HEK293 (cell line): ENCODE measurements at regions not wholly inside any gene's neighbourhood (a gene's known extent, or its start where the extent isn't known, plus 50 kb on each side); places are given as distances from the start of the nearest gene placed in this dataset.
"Not testable (repeated sequence)": the region's sequence is repeated elsewhere in the genome, so short reads cannot be mapped to it uniquely, and the experiment has no call there.

Source experiments
- CTCF ChIA-PET: fragments of 350-600 bp; formaldehyde crosslinking; extraction: SDS; loops from one replicate; lab custom pipeline; 2021; ENCODE audit warnings: antibody characterized with exemption; lab: Yijun Ruan, JAX
- POLR2A ChIA-PET: fragments of 300-600 bp; formaldehyde crosslinking; extraction: SDS; loops from one replicate; lab custom pipeline; 2020; ENCODE audit warnings: antibody characterized with exemption, inconsistent platforms; lab: Yijun Ruan, JAX
- H3K27ac ChIP-seq: fragments of 200-500 bp; sonication (Bioruptor generic); 2 replicates; pipeline ENCODE4 v1.5.1; 2014; ENCODE audit warnings: low read depth, low read length, control low read depth, inconsistent platforms; ENCODE audit errors: extremely low read depth
- H3K36me3 ChIP-seq, 2 experiments: fragments of 200-500 bp in 1 of 2; sonication (Bioruptor generic) in 1 of 2; 1 replicate in 1 of 2; 2 replicates in 1 of 2; pipeline ENCODE4 v1.5.1; 2014 to 2017; ENCODE audit warnings: inconsistent platforms in 2 of 2, low read length in 2 of 2; ENCODE audit not compliant: control insufficient read depth in 2 of 2, insufficient read depth in 1 of 2
- H3K4me1 ChIP-seq: fragments of 200-500 bp; sonication (Bioruptor generic); 2 replicates; pipeline ENCODE4 v1.5.1; 2014; ENCODE audit warnings: mild to moderate bottlenecking, low read length, inconsistent platforms; ENCODE audit not compliant: control insufficient read depth, insufficient read depth
- H3K4me3 ChIP-seq: 2 replicates; pipeline ENCODE4 v1.5.1; 2011; ENCODE audit warnings: low read depth, mild to moderate bottlenecking, control low read depth, low read length, moderate library complexity
- H3K9me3 ChIP-seq: fragments of 200-500 bp; sonication (Bioruptor generic); 2 replicates; pipeline ENCODE4 v1.5.1; 2014; ENCODE audit warnings: low read depth, low read length, inconsistent platforms; ENCODE audit not compliant: control insufficient read depth, insufficient read depth

DNA sequence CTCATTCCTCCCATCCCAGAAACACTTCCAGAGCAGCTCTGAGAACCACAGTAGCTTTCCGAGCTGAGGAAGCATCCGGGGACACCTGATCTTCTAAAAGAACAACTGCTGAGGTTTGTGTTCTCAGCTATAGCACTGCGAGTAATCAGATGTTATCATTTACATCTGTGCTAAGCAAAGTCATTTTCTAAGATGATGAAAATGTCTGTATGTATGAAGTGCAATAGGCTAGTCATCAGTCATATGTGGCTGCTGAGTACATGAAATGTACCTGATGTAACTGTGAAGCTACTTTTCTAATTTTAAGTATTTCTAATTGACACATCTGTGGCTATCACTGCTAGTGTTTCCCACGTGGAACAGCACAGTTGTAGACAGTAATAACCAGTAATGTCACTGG lies 582.0 kb downstream of the RPIA start:
- CTCF ChIA-PET, POLR2A ChIA-PET, H3K4me1 ChIP-seq, H3K4me3 ChIP-seq, H3K9me3 ChIP-seq, H3K27ac ChIP-seq, H3K36me3 ChIP-seq: not testable (repeated sequence)

DNA sequence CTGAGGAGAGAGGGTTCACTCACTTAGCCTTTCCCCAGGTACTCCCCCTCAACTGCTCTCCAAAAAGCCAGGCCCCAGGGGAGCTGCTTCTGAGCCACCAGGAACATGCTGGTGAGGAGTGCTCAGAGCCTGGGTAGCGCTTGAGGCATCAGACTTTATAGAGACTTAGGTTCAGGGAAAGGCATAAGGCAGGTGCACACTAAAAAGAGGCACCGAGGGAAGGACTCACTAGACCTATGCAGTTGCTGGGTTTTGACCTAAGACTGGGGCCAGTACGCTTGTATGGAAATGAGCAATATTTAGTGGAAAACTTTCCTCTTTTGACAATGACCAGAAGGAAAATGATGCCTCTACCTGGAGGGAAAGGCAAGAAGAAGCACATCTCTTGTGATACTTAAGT lies 589.1 kb downstream of the RPIA start:
- CTCF ChIA-PET, H3K36me3 ChIP-seq, POLR2A ChIA-PET, H3K4me1 ChIP-seq, H3K9me3 ChIP-seq, H3K4me3 ChIP-seq, H3K27ac ChIP-seq: not testable (repeated sequence)

DNA sequence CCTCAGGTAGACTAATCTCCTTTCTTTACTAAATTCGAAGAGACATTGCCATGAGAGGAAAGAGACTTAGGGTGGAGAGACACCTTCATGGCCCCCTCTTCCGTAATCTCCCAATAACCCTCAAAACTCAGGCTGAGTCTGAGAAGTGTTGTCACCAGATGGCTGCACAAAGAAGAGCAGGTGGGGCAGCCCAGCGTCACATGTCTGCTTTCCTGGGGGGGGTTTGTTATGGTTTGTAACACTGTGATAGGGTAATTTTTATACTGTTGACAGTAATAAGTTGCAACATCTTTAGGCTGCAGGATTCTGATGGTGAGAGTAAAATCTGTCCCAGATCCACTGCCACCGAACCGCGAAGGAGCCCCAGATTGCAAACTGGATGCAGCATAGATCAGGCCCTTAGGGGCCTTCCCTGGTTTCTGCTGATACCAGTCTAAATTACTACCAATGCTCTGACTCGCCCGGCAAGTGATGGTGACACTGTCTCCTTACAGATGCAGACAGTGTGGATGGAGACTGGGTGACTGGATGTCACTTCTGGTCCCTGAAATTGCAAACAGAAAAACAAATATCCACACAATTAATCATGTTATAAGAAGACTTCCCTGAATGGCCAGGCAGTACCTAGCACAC lies 595.1 kb downstream of the RPIA start:
- POLR2A ChIA-PET, H3K27ac ChIP-seq, H3K4me3 ChIP-seq, CTCF ChIA-PET, H3K36me3 ChIP-seq, H3K4me1 ChIP-seq, H3K9me3 ChIP-seq: not testable (repeated sequence)

DNA sequence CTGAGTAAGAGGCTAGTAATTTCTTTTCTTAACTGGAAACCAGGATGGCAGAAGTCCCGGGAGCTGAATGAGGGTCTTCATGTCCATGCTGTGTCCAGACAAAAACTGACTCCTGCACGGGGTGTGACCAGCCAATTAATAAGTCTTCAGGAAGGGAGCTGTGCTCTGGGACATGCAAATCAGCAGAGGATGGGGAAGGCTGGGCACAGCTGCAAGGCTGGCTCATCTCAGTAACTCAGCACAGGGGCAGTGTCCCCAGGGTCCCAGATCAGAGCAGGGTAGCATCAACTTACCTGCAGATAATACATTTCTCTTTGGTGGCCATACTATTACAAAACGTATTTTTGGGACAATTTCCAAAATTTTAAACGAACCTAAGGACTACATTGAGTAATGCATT lies 595.6 kb downstream of the RPIA start:
- CTCF ChIA-PET, H3K27ac ChIP-seq, POLR2A ChIA-PET: not testable (repeated sequence)

DNA sequence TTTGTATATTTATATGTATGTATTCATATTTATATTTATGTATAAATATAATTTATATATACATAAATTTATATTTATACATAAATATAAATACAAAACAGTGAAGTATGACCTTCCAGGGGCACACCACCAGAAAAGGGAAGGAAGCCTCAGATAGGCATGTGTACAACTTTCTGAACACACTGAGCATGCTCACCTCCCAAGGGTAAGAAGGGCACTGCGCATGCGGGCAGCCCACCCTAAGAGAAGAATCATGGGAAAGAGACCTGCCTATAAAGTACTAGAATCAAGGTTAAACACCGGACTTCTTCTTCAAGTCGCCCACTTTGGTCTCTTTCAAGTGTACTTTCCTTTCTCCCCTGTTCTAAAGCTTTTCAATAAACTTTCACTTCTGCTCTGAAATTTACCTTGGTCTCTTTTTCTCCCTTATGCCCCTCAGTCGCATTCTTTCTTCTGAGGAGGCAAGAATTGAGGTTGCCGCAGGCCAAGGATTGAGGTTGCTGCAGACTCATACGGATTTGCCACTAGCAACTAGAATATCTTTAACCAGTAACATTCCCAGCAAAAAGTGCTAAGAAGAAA lies 600.3 kb downstream of the RPIA start:
- H3K36me3 ChIP-seq, H3K9me3 ChIP-seq, H3K27ac ChIP-seq, POLR2A ChIA-PET, CTCF ChIA-PET, H3K4me1 ChIP-seq, H3K4me3 ChIP-seq: not testable (repeated sequence)

More for the DNA sequence above, 595.6 kb downstream of the RPIA start:
- H3K9me3 ChIP-seq, H3K4me3 ChIP-seq, H3K4me1 ChIP-seq, H3K36me3 ChIP-seq: not testable (repeated sequence)

DNA sequence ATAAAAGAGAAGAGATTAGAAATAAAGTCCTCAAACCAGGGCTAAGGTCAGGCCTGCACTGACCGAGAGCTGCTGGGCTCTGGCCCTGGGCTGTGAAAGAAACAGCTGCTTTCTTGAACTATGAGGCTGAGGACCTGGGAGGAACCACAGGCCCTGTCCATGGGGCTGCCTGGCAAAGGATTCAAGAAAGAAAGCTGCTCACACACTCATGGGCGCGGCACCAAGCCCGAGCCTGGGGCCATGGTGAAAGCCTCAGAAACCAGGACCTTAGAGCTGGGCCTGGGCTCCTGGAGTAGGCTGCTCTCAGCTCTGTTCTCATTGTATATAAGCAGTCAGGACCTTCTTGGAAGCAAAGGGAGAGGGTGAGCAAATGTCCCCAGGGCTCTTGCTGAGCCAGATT lies 601.9 kb downstream of the RPIA start:
- H3K4me1 ChIP-seq, H3K4me3 ChIP-seq, H3K36me3 ChIP-seq, H3K27ac ChIP-seq, POLR2A ChIA-PET, CTCF ChIA-PET, H3K9me3 ChIP-seq: not testable (repeated sequence)

DNA sequence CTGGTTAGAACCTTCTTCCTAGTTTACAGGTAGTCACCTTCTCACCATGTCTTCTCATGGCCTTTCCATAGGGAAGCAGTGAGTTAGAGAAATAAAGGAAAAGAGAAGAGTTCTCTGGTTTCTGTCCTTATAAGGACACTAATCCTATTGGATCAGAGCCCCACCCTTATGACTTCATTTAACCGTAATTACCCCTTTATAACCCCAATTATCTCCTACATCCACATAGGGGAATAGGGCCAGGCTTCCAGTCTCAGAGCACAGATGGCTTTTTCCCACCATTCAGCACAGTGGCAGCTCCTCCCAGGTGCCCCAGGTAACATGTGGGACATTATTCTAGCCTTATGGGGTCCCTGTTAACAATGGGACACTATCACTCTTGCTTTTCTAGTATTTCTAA lies 602.9 kb downstream of the RPIA start:
- POLR2A ChIA-PET, H3K4me1 ChIP-seq, CTCF ChIA-PET, H3K27ac ChIP-seq, H3K9me3 ChIP-seq, H3K4me3 ChIP-seq, H3K36me3 ChIP-seq: not testable (repeated sequence)

DNA sequence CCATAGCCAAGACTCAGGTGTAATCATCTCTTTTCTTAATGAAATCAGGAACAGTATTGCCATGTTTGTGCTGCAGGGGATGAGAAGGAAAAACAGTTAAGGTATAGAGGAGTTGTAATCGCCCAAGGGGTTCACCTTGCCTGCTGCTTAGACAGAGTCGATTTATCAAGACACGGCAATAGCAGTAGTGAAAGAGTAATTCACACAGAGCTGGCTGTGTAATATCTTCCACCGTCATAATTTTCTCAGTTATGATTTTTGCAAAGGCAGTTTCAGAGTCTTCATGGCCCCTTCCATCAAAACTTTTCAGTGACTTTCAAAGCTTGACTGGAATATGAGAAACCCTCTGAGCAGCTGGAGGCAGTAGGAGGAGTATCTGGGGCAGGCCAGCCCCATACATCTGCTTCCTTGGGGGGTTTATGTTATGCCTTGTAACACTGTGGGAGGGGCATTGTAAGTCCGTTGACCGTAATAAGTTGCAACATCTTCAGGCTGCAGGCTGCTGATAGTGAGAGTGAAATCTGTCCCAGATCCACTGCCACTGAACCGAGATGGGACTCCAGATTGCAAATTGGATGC lies 605.4 kb downstream of the RPIA start:
- POLR2A ChIA-PET, CTCF ChIA-PET: not testable (repeated sequence)

DNA sequence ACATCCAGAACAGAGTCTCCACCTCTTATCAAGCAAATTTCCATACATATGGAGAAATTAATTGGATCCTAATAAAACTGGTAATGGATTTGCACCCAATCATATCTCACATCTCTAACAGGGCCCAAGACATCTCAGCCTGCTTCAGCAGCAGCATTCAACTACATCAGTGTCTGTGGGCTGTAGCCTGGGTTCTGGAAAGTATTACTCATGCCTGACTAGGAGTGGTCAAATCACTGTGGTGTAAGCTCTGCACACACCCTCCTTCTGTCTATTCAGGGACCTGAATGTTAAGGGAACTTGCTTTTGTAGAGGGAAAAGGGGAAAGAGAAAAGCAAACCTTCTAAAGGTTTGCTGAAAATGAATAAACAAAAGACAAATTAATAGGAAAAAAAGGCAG lies 607.7 kb downstream of the RPIA start:
- H3K36me3 ChIP-seq, H3K9me3 ChIP-seq, POLR2A ChIA-PET, H3K4me3 ChIP-seq, H3K27ac ChIP-seq, H3K4me1 ChIP-seq: not testable (repeated sequence)
- CTCF ChIA-PET, result interaction anchor here (0.7 kb wide), 1 partner anchor 347 kb away, joined by 4 read pairs; no protein-coding TSS in a partner anchor

More for the DNA sequence above, 605.4 kb downstream of the RPIA start:
- not testable (repeated sequence) for H3K36me3 ChIP-seq, H3K4me3 ChIP-seq, H3K4me1 ChIP-seq, H3K27ac ChIP-seq, H3K9me3 ChIP-seq

DNA sequence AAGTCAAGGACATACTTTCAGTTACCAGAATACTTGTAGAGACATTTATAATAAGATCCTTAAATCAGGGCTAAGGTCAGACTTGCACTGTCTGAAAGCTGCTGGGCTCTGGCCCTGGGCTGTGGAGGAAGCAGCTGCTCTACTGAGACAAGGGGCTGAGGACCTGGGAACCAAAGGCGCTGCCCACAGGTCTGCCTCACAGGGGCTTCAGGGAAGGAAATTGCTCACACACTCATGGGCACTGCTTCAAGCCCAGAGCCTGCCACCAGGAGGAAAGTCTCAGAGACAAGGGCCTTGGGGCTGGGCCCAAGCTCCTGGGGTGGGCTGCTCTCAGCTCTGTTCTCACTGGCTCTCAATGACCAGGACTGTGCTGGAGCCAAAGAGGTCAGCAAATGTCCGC lies 614.1 kb downstream of the RPIA start:
- H3K4me3 ChIP-seq, H3K27ac ChIP-seq, H3K9me3 ChIP-seq, H3K36me3 ChIP-seq, H3K4me1 ChIP-seq, POLR2A ChIA-PET, CTCF ChIA-PET: not testable (repeated sequence)

DNA sequence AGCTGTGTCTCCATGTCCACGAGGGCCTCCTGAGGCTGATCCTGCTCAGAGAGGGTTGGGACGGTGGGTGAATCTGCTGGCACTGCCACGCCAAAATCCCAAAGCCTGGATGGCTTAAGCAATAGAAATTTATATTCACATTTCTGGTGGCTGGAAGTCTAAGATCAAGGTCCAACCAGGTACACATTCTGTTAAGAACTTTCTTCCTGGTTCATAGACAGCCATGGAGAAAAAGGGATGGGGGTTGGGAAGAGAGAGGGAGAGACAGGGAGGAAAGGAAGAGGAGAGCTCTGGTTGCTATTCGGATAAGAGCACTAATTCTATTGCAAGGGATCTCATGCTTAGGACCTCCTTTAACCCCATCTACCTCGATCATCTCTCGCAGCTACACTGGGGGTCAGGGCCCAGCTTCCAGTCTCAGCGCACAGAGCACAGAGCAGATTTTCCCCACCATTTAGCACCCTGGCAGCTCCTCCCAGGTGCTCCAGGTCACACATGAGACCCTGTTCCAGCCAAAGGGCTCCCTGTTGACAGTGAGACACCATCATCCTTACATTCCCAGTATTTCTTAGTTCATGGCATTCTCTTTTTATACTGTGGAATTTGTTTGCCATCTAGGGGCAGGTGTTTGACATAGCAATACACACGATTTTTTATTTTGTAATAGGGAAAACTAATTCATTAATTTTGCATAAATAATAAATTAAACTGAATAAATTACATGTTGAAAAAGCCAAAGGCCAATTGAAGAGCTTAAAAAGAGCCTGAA lies 615.6 kb downstream of the RPIA start:
- CTCF ChIA-PET, H3K27ac ChIP-seq, H3K9me3 ChIP-seq, H3K36me3 ChIP-seq, H3K4me3 ChIP-seq, POLR2A ChIA-PET, H3K4me1 ChIP-seq: not testable (repeated sequence)
